AG04450 (cell line): ENCODE measurements at regions not wholly inside any gene's neighbourhood (a gene's known extent, or its start where the extent isn't known, plus 50 kb on each side); places are given as distances from the start of the nearest gene placed in this dataset.

Experiments used
- CTCF ChIA-PET: fragments of 300-600, 350-600 bp; formaldehyde crosslinking; extraction: SDS; loops from one replicate; lab custom pipeline; 2022; ENCODE audit warnings: antibody characterized with exemption, inconsistent platforms; lab: Charles Lee
- POLR2A ChIA-PET: fragments of 350-600 bp; formaldehyde crosslinking; extraction: SDS; loops from one replicate; lab custom pipeline; 2021; ENCODE audit warnings: antibody characterized with exemption, inconsistent platforms; lab: Yijun Ruan, JAX
- DNase-seq: peaks from one replicate; pipeline ENCODE4 v3.0.0-alpha.2; 2011; ENCODE audit warnings: low read depth, low spot score
- H3K27ac ChIP-seq: one replicate; pipeline ENCODE4 v1.5.1; 2012; ENCODE audit warnings: low read depth, low read length, control low read depth
- H3K27me3 ChIP-seq: one replicate; pipeline ENCODE4 v1.6.0; 2012; ENCODE audit warnings: low read length; ENCODE audit not compliant: control insufficient read depth, insufficient read depth
- H3K4me3 ChIP-seq: 2 replicates; pipeline ENCODE4 v1.5.1; 2011; ENCODE audit warnings: mild to moderate bottlenecking, low read depth, low read length, control low read depth
- H3K9me3 ChIP-seq: 2 replicates; pipeline ENCODE4 v1.5.1; 2012; ENCODE audit warnings: low read length; ENCODE audit not compliant: control insufficient read depth, insufficient read depth
- TF ChIP-seq, protein P1 (sequence below): IDR thresholded peaks from 2 replicates; pipeline ENCODE4 v1.5.1; 2011; ENCODE audit warnings: low read depth, low read length, control low read depth, inconsistent platforms

DNA sequence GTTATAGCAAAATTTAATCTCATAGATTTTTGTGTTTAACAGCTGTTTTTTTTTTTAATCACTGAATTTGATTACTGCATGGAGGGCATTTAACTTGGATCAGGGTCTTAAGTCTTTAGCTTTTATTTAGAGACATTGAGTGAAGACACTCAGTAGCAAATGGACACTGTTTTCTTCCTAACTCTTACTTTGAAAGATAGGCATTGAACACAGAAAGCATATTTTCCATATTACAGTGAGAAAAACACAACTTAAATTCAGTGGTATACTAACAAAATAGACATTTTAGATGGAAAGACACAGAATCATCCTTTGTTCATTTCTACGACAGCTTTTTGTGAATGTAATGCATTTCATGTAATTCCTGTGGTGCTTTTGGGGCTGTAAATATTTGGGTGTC is 571.8 kb downstream of the PRKD1 start:
- TF ChIP-seq, protein P1, sequence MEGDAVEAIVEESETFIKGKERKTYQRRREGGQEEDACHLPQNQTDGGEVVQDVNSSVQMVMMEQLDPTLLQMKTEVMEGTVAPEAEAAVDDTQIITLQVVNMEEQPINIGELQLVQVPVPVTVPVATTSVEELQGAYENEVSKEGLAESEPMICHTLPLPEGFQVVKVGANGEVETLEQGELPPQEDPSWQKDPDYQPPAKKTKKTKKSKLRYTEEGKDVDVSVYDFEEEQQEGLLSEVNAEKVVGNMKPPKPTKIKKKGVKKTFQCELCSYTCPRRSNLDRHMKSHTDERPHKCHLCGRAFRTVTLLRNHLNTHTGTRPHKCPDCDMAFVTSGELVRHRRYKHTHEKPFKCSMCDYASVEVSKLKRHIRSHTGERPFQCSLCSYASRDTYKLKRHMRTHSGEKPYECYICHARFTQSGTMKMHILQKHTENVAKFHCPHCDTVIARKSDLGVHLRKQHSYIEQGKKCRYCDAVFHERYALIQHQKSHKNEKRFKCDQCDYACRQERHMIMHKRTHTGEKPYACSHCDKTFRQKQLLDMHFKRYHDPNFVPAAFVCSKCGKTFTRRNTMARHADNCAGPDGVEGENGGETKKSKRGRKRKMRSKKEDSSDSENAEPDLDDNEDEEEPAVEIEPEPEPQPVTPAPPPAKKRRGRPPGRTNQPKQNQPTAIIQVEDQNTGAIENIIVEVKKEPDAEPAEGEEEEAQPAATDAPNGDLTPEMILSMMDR = no peak
- Histone ChIP-seq H3K4me3 (no peak overlapping the region), H3K9me3 (no peaks in the 10 kb centered on the region), H3K27ac (no peak overlapping the region), H3K27me3 (no peaks in the 10 kb centered on the region)
- ChIA-PET POLR2A (no interaction called here), CTCF (interaction anchor here (0.8 kb wide), 1 partner anchor 181 kb away, joined by 3 read pairs; no protein-coding TSS in a partner anchor)
- no peak for DNase-seq

DNA sequence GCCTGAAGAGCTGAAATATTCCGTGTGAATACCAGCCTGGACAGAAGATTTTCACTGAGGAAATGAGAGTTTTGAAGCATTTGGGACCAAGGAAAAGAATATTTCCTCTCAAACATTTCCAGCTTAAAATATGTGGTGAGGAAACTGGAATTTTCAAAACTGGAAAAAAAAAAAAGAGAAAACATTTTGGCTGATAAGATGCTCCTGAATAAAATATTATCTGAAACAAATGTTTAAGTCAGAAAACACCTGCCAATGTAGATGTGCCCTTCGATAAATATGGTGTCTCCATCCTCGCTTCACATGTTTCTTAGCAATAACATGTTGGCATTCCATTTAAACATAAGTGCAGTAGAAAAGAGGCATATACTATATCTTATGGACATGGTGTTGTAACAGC is 567.0 kb downstream of the PRKD1 start:
- no peak for DNase-seq
- TF ChIP-seq, protein P1 = no peak
- CTCF ChIA-PET = no interaction called here

DNA sequence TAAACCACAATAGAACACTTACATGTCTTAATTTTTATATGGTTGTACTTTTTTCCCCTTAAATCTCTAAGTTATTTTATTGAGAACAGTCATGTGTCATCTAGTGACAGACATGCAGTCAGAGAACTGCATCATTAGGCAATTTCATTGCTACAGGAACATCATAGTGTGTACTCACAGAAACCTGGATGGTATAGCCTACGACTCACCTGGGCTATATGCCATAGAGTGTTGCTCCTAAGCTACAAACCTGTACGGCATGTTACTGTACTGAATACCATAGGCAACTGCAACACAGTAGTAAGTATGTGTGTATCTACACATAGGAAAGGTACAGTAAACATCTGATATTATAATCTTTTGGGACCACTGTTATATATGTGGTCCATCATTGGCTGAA is 557.6 kb downstream of the PRKD1 start:
- H3K9me3 ChIP-seq = peaks cover 3% of the 10 kb centered on the region; the same call in 1 of the 2 replicates
- no peak for DNase-seq
- CTCF ChIA-PET = no interaction called here

More for the DNA sequence above, 567.0 kb downstream of the PRKD1 start:
- no peaks in the 10 kb centered on the region for H3K27me3 ChIP-seq
- no peak overlapping the region for H3K27ac ChIP-seq
- no peak overlapping the region for H3K4me3 ChIP-seq
- POLR2A ChIA-PET = no interaction called here
- H3K9me3 ChIP-seq = no peaks in the 10 kb centered on the region

DNA sequence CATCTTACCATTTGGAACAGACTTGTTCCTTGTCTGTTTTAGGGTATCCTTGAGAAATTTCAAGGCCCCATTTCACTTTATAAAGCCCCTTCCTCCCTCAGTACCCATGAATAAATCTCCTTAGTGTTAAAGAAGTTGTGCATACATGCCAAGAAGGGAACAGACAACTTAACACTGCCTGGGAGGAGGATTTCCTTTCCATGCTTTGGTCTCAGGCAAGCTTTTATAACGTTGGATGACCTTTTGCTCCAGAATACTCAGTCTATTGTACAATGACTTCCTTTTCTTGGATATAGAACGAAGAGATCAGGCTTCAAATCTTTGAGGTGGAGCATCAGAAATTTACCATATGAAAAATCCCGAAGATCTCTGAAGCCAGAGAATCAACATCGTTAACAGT is 551.4 kb downstream of the PRKD1 start:
- no peak for DNase-seq
- H3K4me3 ChIP-seq = no peak overlapping the region
- CTCF ChIA-PET = no interaction called here
- no peaks in the 10 kb centered on the region for H3K9me3 ChIP-seq
- POLR2A ChIA-PET = no interaction called here
- no peaks in the 10 kb centered on the region for H3K27me3 ChIP-seq
- no peak overlapping the region for H3K27ac ChIP-seq
- TF ChIP-seq, protein P1 = no peak

More for the DNA sequence above, 557.6 kb downstream of the PRKD1 start:
- POLR2A ChIA-PET = no interaction called here
- TF ChIP-seq, protein P1 = no peak
- no peak overlapping the region for H3K27ac ChIP-seq
- H3K4me3 ChIP-seq = no peak overlapping the region
- no peaks in the 10 kb centered on the region for H3K27me3 ChIP-seq

DNA sequence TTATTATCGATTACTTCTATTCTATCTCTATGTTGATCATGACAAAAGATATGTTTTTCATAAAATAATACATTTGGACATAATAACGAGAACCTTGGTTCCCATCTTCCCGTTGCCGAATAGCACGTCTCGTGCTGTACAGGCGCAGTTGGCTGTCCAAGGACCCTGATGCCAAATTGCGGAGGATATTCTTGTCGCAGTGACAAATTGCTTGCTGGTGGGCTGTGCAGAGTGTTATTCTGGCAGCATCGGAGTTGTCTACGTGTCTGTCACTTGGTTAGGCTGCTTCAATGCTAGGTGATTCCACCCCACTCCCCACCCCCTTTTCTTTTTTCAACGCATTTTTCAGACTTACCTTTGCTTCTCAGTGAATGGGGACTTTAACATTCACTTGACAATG is 546.8 kb downstream of the PRKD1 start:
- CTCF ChIA-PET = no interaction called here
- Histone ChIP-seq H3K27me3 (no peaks in the 10 kb centered on the region), H3K27ac (no peak overlapping the region), H3K9me3 (no peaks in the 10 kb centered on the region), H3K4me3 (no peak overlapping the region)
- DNase-seq = no peak
- TF ChIP-seq, protein P1 = no peak
- POLR2A ChIA-PET = no interaction called here
